GM18508 (cell line): ENCODE measurements at regions not wholly inside any gene's neighbourhood (a gene's known extent, or its start where the extent isn't known, plus 50 kb on each side); places are given as distances from the start of the nearest gene placed in this dataset.

Experiments
- ATAC-seq: cut with Tn5 transposase; IDR thresholded peaks from one replicate; pipeline ENCODE4 v1.9.1; 2021; ENCODE audit warnings: moderate number of reproducible peaks; ENCODE audit not compliant: insufficient read depth, unreplicated experiment

DNA sequence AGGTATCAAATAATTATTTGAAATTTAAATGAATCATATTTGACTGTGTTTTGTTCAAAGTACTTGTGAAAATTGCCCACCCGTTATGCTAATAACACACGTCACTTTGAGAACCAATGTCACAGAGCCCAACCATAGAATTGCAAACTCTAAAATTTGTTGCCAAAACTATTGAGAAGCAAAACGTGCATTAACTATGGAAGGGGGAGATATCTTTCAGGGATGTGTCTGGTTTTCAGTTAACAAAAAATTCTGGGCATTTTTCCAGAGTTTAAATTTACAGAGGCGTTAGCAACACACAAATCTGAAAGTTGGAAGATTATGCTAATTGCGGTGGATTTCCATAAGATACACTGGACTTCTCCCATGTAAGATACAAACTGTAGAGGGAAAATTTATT lies 371.8 kb upstream of the E2F7 start:
- ATAC-seq, result no peak

DNA sequence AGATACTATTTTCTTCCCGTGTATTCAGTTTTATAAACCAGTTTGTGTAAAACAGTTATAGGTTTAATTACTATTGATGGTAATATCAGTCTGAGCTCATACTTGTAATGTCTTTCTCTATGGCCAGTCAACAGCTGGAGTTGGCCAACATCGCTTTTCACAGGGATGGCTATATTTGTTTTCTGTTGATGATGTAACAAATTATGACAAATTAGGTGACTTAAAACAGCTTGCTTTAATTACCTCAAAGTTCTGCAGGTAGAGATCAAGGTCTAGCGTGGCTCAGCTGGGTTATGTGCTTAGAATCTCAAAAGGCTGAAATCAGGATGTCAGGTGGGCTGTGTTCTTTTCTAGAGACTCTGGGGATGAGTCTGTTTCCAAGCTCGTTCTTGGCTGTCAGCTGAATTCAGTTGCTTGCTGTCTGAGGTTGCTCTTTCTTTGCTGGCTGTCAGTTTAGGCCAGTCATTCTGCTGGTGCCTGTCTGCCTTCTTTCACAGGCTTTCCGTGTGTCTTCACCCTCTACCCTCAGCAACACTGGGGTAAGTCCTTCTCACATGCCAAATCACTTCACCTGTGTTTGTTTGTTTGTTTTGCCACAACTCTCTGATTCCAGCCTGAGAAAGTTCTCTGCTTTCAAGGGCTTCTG lies 370.2 kb upstream of the E2F7 start:
- no peak for ATAC-seq

DNA sequence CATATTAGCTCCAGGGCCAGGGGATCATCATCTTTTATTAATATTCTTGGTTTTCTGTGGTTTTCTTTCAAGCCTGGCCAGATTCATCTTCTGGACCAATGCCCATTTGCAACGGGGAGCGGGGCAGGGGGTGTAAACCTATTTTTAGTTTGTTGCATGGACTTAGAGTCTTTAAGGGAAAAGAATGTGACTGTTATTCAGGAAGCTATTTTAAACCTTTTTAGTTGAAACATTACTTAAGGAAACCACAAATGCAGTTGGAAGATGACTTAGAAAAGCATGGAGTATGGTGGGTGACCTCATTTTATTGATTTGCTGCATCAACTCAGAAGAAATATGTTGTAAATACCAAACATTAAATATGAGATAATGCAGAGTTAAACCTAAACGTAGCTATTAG lies 368.4 kb upstream of the E2F7 start:
- ATAC-seq, result no peak

DNA sequence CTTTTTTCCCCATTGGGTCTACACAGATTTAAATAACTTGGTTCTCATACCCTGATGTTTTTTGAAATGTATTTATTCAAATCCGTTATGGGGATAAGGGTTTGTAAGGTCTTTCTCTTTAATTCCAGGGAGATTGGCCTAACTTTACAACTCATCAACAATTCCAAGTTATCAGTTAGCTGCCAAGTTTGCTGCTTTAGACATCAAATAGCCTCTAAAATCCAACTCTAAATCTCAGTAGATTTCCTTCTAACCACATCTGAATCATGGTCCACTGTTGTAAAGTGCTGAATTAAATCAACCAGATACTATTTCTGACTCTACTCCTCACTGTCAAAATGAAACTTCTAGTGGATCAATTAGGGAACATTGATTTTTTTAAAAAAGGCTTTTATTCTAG lies 364.1 kb upstream of the E2F7 start:
- ATAC-seq, result no peak

DNA sequence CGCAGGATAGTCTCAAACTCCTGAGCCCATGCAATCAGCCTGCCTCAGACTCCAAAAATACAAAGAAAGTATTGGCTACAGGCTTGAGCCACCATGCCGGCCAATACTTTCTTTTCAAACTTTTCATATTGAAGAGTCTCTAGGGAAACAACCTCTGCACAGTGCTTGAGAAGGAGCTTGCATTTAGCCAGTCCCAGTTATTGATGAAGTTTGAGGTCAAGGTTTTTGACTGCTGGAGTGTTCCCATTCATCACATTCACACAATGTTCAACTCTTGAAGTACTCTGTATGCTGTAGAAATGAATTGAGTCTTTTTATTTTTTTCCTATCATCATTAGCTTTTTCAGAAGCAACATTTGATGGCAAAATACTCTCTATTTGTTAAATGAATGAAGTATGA lies 355.8 kb upstream of the E2F7 start:
- ATAC-seq, result no peak

DNA sequence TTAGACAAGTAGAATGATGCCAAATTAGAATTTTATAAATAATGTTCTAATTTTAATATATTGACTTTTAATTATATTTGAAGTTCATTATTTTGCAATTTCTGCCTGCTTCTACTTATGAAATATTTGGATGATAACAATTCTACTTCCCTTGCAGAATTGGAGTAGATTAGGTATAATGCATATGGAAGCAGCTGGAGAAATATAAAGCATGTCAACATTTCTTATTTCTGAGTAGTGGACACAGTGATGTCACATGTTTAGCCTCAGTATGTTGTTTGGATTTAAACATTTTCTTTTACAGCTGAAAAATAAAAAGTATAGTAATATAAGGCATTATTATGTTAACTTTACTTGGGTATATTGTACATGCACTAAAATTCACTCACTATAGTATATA lies 344.2 kb upstream of the E2F7 start:
- no peak for ATAC-seq

DNA sequence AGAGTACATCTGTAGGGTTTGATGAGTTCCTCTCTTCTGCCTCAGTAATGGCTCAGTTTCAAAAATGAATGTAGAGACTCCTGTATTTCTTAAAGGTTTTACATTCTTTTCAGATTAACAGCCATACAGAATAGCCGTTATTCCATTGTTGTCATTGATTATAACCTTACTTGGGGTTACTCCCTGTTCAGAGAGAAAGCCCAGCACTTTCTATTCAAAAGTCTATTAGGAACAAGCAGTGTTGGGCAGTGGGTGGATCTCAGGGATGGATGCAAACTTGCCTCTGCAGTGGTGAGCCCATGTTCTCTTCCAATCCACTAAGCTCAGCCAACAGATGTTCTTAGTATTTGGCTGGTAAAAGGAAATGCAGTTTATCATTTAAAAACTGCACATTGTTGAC lies 342.6 kb upstream of the E2F7 start:
- no peak for ATAC-seq

DNA sequence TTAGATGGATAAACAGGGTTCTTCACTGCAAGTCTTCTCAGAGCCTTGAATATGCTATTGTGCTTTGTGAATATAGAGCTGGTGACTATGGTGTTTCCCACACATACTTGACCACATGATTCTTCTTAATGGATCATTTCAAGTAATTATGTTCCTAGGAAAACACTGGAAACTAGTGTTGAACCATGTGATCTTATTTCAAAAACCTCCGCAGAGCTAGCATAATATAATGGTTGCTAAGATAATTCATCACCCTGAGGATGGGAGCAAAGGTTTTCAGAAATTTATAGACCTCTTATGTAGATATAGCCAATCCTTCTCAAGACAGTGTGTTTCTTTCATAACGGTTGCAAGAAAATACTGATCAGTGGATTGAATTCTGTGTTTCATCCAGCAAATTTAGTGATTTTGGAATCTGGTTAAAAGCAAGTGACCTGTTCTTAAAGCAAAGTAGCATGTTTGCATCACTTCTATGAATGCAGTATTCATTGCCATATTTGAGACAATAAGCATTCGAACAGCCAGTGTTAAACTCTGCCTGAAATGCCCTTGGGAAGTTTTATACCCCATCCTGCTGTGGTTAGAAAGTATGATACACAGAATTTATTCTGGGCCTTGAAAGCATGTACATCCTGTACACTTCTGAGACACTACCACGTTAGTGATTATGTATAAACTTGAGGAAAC lies 341.0 kb upstream of the E2F7 start:
- ATAC-seq, result no peak

DNA sequence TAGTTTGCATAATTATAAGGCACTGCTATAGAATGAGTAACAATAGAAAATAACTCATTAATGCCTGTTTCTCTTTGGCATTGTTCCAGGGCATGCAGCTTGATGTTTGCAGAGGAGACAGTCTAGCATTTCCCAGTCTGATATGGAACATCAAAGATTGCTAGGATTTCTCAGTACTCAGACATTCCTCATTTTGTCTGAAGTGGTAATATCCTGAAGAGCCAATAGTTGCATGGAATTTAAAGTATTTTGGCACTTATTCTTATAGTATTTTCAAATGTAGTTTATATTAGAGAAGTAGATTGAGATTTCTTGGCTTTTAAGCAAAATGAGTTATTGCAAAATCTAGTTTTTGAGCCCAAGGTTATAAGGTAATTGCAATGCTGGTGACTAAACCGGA lies 337.3 kb upstream of the E2F7 start:
- ATAC-seq, result no peak

DNA sequence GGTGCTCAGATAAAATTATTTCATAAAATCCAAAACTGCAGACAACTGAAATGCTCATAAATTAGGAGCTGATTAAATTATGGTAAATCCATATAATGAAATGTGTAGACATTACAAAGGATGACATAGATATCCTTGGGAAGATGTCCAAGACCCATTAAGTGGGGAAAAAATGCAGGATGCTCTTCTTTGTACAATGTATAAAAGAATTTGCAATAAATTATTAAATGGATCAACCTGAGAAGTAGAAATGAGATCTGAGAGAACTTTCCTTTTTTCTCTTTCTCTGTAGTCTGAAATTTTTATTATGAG lies 336.4 kb upstream of the E2F7 start:
- ATAC-seq, result no peak

DNA sequence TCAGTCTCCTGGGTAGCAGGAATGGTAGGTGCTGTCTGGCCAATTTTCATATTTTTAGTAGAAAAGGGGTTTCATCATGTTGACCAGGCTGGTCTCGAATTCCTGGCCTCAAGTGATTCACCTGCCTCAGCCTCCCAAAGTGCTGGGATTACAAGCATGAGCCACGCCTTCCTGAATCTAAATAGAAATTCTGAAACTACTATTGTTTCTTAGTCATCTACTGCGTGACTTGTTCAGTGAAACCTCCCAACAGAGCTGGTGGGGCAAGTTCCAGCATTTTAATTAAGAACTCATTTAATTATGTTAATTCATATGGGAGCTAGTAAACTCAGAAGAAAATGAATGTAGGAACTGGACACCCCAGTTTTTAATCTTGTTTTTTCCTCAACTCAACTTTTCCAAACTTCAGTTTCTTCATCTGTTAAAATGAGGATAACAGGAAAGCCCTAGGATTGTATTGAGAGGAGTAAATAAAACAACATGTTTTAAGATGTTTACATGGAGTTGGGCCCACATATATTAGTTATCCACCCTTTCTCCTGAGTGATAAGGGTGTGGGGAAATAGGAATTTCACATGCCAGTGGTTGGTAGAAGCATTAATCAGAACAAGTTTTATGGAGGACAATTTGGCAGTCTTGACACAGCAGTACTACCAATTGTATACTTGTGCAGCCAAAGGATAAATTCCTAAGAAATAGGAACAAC lies 335.8 kb upstream of the E2F7 start:
- ATAC-seq, result no peak

DNA sequence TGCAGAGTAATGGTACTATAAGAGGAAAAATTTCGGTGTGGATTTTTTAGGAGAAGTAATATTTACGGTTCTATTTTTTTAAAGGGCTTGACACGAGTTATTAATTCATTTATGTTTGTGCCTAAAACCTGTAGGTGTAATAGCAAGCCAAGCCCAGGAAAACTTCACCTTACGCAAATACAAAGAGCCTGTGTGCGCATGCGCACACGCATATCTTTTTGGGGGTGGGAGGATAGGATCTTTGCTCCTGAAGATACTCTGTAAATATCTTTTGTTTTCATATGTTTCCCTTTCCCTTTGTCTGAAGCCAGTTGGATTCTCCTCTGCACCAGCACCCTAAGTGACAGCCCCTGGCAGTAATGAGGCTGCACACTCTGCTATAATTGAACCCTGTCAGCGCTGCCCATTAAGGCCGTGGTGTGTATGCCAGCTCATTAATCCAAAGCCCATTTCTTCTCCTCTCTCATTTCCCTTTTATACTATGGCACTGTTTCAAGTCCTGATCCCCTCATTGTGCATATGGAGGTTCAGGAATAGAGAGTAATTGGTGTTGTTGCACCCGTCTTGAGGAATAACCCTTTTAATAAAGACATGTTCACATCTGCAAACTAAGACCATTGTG lies 327.2 kb upstream of the E2F7 start:
- no peak for ATAC-seq

DNA sequence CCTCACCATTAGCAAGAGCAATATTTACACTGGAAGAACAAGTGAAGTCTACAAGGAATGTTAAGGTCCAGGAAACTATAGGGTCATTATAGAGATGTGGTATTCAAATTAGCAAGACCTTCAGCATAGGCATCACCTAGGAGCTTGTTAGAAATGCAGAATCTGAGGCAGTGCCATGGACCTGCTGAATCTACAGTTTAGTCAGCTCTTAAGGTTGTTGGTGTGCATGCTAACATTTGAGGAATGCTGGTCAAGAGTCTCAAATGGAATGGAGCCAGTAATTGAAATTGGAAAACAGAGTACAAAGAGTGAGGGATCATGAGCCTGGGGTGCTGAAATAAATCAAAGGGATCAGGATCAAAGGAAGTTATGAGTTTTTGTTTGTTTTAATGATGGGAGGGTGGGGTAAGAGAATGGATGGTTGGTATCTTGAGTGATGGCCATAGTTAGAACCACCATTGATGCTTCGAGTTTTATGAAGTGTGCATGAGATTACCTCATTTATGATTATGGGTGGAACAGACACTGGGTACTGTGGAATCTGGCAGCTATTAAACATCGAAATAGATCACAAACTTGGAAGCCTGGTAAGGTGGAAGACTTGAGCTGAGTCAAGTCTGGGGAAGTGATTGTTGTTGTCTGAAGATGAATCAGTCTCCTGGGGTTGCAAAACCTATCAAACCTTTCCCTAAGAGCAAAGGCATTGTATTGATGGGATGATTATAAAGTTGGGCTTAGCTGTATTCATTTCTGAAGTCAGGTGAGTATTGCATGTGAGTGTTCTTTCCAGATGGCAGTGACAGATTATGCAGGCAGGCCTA lies 323.3 kb upstream of the E2F7 start:
- ATAC-seq, result no peak

DNA sequence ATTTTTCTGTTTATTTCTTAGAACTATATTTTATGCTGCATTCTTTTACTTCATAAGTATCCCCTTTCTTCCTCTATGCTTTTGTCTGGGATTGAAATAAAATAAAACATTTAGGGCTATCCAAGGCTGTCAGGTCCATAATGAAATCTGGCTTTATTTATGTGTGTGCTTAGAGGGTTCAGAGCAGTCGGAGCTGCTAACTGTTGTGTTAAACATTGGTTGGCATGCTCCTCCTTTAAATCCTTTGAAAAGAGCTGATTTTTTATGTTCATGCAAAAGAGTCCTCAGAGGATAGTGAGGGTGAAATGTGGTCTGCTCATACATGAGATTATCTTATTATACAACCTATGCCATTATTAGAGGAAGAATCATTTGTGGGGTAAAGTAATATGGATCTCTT lies 322.3 kb upstream of the E2F7 start:
- ATAC-seq, result no peak

DNA sequence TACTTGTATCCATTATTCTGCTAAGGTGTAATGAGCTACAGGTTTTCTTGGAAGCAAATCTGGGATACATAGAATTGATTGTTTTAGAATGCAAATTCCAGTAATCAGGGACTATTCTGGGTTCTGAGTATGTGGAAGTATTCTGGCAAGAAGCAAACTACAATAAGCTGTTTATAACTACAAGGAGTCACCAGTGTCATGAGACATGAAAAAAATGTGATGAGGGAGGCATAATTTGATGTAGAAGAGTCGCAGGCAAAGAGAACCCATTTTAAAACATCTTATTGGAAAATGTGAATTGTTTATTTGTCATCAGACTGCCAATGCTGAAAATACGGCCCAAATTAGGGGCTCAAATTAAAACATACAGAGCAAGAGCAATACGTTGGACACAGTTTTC lies 321.8 kb upstream of the E2F7 start:
- no peak for ATAC-seq

DNA sequence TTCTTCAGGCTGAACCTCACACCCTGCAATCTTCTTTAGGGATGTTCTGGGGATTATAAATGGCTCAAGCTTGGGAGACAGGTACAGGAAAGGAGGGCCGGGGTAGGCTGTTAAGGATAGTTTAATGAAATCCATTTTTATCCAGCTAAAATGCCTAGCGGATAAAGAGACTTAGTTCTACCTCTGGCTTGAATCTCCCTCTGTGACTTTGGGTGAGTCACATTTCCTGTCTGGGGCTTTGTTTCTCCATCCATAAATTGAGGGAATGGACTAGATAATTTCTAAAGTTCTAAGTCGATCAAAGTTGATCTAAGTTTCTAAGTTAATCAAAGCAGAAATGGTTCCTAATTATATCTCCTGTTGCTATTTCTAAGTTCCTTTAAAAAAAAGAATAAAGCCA lies 319.6 kb upstream of the E2F7 start:
- no peak for ATAC-seq

DNA sequence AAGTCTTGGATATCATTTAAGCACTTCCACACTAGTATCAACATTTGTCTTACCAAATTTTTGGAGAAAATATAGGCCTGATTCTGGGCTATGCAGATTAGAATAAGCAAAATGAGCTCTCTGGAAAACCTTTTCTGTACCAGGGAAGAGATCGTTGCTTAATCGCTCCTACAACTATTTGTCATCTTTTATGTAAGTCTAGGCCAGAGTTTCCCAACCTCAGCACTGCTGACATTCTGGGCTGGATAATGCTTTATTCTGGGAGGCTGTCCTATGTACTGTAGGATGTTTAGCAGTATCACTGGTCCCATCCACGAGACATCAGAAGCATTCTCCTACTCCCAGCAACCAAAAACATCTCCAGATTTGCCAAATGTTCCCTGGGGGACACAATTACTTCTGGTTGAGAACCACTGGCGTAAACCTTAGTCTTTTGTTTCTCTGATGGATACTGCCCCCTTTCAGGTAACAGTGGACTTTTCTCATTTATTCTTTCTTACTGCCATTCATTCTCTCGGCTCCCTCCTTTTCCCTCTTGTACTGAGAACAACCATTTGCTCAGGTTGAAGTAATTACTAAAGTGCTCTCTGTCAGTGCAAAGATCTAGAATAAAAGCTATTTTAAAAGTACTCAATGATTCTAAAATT lies 316.9 kb upstream of the E2F7 start:
- no peak for ATAC-seq

DNA sequence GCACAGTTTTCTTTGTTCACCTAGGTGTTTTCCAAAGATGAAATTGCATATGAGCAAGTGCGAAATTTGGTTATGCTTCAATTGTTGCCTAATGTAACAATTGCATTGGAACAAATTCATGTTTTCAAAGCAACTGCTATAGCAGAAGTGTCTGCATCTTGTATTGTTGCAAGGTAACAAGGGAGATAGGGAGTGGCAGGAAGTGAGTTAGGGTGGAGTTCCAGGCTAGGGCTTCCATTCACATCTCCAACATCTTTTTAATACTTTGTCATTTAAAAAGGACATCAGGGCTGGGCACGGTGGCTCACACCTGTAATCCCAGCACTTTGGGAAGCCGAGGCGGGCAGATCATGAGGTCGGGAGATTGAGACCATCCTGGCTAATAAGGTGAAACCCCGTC lies 312.3 kb upstream of the E2F7 start:
- no peak for ATAC-seq

DNA sequence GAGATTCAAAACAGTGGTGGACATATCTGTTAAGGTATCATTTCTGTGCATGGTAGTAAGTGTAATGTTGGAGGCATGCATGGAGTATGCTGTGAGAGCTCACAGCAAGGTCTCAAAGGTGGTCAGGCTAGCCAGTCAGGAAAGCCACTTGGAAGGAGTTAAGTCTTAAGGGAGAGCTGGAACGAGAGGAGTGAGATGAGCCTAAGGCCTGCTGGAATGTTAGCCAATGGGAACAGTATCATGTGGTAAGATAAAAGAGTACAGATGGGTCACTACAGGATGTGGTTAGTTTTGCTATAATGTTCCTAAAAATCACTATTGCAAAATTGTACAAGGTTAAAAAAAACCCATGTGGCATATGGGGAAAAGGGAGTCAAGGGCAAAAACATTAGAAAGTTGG lies 311.7 kb upstream of the E2F7 start:
- no peak for ATAC-seq

DNA sequence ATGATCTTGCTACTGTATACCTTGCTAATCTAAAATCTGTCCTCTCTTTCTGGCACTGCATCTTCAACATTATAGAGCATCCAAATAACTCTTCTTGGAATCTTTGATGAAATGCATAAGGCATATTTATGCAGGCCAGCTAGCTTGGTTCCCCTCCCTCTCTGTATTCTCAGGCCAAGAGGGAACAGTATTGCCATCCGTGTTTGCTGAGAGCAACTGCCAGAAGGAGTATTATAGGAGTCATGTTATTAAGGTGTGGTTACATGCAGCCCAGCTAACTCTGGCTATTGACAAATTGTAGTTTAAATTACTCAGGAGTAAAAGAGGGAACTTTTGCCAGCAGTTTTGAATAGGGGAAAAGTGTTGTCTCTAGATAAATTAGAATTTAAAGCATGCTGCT lies 309.3 kb upstream of the E2F7 start:
- no peak for ATAC-seq
